NCI-H2171 treated with DMSO at 0.1 percent for 48 hours (cell line): ENCODE measurements at regions not wholly inside any gene's neighbourhood (a gene's known extent, or its start where the extent isn't known, plus 50 kb on each side); places are given as distances from the start of the nearest gene placed in this dataset.
"Not testable (repeated sequence)": the region's sequence is repeated elsewhere in the genome, so short reads cannot be mapped to it uniquely, and the experiment has no call there.

ENCODE experiments used
- DNase-seq: peaks from one replicate; lab custom pipeline; 2025; lab: John Stamatoyannopoulos, UW

- DNase-seq: no peak
These were observed 129.9 kb upstream of the TFPI start for GRCh38 chr2:187684174-187684573.

DNA sequence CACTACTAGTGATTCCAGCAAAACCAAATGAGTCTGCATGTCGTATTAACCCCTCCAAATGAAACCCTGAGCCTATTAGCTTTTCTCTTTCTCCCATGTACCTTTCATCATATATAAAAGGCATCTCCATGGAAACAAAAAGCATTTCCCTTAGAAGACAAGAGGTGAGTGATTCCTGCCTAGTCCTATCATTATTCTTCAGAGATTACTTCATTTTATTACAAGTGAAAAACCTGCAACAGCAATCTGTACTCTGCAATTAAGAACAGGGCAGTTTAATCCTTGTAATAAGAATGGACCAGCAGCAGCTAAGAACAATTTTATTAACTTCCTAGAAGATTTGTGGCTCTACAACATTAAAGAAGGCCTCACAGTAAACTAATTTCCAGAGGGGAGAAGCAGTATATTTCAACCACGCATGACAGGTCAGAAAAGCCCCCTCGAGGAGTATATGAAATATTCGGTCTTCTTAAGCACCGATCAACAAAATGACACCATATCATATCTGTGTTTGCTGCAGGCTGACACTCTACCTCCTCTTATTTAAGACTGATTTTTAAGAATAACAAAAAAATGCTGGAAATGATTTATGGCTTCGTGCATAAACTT is 132.3 kb upstream of the TFPI start:
- DNase-seq: no peak

DNA sequence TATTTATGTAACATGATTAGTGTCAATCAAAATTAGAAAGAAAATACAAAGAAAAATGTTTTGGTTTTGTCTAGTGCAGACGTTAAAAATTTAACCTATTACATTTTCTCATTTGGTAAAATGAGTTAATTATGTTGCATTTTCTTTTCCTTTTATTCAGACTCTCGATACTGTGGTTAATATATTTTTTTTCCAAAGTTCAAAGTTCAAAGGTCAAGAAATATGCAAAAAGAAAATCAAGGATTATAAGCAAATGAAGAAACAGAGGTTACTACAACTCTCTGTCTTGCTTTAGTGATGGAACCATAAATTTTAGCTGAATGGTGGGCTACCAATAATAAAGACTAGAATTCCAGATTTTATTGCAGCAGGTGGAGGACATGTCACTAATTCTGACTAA is 133.3 kb upstream of the TFPI start:
- no peak for DNase-seq

DNA sequence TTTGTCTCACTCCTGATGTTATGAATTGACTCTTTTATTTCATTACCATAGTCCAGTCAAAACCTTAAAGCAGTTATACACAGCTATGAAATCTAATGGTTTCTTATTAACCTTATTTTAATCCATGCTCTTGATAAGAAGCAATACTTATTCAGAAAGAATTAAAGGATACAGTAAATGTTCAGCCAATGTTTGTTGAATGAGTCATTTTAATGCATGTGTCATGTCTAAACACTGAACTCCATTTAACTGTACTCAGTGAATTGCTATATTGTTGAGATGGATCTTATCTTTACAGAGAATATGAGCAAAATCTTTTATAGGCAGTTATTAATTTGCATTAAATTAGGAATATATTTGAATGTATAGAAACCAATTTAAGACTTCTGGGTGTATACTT is 135.1 kb upstream of the TFPI start:
- no peak for DNase-seq

- DNase-seq: no peak
These were observed 139.7 kb upstream of the TFPI start for GRCh38 chr2:187693923-187694322.

DNA sequence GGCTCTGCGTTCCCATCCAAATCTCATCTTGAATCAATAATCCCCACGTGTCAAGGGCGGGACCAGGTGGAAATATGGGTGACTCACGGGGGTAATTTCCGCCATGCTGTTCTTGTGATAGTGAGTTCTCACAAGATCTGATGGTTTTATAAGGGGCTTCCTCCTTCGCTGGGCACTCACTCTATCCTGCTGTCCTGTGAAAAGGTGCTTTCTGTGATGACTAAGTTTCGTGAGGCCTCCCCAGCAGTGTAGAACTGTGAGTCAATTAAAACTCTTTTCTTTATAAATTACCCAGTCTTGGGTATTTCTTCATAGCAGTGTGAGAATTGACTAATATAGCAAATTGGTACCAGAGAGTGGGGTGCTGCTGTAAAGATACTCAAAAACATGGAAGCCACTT is 142.4 kb upstream of the TFPI start:
- DNase-seq: not testable (repeated sequence)

DNA sequence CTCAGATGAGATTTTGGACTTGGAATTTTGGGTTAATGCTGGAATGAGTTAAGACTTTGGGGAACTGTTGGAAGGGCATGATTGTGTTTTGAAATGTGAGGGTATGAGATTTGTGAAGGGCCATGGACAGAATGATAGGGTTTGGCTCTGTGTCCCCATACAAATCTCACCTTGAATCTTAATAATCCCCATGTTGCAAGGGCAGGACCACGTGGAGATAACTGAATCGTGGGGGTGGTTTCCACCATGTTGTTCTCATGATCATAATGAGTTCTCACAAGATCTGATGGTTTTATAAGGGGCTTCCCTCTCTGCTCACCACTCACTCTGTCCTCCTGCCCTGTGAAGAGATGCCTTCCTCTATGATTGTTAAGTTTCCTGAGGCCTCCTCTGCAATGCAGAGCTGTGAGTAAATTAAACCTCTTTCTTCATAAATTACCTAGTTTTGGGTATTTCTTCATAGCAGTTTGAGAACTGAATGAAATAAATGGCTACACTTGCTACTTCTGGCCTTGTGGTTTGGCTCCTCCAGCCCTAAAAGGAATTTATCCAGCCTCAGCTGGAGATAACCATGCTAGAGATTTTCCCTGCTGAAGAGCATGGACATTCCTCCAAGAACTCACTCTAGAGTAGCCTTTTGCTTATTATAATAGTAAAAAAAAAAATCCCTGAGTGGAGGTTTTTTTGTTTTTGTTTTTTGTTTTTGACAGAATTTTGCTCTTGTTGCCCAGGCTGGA is 144.3 kb upstream of the TFPI start:
- no peak for DNase-seq

DNA sequence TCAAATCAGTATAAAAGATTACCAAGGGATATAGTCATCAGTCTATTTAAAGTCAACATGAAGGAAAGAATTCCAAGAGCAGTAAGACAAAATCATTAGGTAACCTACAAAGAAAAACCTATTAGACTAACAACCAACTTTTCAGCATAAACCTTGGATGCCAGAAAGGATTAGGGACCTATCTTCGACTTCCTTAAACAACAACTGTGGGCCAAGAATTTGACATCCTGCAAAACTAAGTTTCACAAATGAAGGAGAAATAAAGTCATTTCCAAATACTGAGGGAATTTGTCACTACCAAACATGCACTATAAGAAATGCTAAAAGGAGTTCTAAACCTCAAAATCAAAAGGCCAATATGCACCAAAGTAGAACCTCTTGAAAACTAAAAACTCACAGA is 147.9 kb upstream of the TFPI start:
- DNase-seq: no peak

DNA sequence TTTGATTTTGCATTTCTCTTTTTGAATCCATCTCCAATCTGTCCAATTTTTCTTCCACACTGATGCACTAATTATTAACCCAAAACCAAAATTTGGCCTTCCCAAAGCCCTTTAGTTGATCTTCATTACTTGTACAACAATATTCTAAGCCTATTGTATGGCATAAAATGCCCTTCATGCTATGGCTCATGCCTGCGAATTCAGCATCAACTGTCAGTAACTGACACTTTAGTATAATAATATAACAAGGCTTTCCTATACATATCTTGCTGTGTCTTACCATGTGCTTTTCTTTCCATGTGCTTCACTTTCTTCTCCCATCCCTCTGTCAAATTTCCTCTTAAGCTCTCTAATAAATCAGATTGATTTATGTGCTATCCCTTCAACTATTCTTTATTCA is 154.0 kb upstream of the TFPI start:
- DNase-seq: no peak

- DNase-seq: no peak
These were observed 154.8 kb upstream of the TFPI start for GRCh38 chr2:187709065-187709464.

- no peak for DNase-seq
These were observed 156.7 kb upstream of the TFPI start for GRCh38 chr2:187710791-187711521.

DNA sequence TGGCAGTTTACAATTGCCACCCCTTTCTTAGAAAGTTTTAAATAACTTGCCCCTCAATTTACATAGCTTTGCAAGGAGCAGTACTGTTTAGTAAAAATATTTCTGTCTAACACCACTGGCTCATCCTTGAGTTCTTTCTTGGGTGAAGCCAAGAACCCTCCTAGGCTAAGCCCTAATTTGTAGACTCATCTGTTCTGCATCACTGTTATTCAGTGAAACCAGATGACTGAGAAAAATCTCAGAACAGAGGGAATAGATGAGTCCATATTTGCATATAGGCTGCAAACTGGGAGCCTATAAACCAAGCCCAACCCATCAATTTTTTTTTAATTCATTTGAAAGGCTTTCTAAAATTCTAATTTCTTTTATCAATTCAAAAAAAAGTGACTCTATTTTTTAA is 161.4 kb upstream of the TFPI start:
- DNase-seq: no peak

DNA sequence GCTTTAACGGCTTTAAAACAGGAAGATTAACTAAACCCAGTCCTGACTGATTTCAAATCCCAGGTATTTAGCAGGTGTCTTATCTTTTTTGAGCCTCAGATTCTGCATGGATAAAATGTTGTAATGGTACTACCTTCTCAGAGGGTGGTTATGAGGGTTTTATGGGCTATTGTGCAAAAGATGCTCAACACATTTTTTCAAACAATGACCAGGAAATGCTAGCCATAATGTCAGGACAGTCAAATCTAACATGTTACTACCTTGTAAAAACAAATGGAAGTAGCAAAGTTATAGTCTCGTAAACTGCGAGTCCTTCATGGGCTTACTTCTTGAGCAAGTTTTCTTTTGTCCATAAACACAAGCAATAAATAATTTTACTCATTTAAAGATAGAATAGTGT is 162.1 kb upstream of the TFPI start:
- no peak for DNase-seq

DNA sequence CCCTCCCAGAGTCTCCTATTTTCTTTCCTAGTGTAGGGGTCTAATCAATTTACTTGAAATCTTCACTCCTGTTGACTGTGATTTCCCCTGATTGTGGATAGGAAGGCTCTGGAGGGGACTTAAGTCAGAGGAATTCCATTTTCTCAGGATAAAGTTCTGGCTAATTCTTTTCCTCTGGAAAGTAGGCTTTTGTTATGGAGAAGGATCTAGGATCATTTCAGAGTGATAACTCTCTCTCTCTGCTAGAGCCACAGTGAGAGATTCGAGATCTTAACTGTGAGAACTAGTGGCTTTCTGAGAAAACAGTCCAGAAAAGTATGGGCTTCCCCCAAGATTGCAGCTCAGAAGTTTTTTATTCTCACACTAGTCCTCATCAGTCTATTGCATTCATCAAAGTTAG is 163.9 kb upstream of the TFPI start:
- no peak for DNase-seq

DNA sequence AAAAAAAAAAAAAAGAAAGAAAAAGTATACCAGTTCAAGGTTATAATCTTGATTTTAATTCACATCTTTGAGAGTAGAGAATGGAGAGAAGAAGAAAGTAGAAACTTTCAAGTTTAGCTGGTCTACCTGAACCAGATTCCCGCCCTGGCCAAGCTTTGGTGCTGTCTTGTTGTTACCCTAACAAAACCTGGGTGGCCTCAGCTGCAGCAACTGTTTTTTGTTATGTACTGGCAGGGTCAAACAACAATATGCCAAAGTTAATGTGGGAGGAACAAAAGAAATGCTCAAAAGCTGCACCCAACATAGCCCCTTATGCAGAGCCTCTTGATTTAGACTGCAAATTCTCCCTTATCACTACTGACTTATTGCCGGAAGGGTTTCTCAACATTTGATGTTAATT is 165.3 kb upstream of the TFPI start:
- DNase-seq: no peak

DNA sequence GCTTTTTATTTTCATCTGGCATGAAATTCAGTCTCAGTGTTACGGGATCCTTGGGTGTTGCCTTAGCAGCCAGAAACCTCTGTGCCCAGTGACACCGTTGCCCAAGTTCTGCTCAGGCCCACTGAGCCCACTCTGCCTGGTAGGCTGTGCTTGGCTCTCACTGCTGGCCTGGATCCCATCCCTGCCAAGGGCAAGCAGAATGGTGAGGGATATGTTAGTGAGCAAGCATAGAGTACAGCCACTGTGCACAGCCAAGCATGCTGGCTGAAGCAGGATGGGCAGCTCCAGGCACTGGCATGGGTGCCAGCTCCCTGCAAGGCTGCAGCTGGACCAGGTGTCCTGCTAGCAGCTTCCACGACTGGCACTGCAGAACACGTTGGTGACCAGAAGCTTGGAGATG is 194.7 kb upstream of the TFPI start:
- no peak for DNase-seq

GRCh38 chr2:187749804-187750431 is 195.7 kb upstream of the TFPI start:
- no peak for DNase-seq

- no peak for DNase-seq
These were observed 214.8 kb upstream of the TFPI start for GRCh38 chr2:187768995-187769394.

DNA sequence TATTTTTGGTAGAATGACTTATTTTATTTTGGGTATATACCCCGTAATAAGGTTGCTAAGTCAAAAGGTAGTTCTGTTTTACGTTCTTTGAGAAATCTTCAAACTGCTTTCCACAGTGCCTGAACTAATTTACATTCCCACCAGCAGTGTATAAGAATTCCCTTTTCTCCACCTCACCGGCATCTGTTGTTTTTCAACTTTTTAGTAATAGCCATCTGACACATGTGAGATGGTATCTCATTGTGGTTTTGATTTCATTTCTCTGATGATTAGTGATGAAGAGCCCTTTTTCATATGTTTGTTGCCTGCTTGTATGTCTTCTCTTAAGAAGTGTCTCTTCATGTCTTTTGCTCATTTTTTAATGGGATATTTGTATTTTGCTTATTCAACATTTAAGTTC is 215.2 kb upstream of the TFPI start:
- DNase-seq: no peak

- no peak for DNase-seq
These were observed 220.4 kb upstream of the TFPI start for GRCh38 chr2:187774551-187775071.

- no peak for DNase-seq
These were observed 221.0 kb upstream of the TFPI start for GRCh38 chr2:187775196-187775595.

GRCh38 chr2:187775651-187776050 is 221.4 kb upstream of the TFPI start:
- DNase-seq: no peak

- DNase-seq: no peak
These were observed 228.1 kb upstream of the TFPI start for GRCh38 chr2:187782301-187782700.
